Kidney epithelial cell (primary cell): ENCODE measurements at regions not wholly inside any gene's neighbourhood (a gene's known extent, or its start where the extent isn't known, plus 50 kb on each side); places are given as distances from the start of the nearest gene placed in this dataset.

Source experiments
- DNase-seq: peaks from one replicate; pipeline ENCODE4 v3.0.0-alpha.2; 2010; ENCODE audit warnings: low read depth
- H3K27me3 ChIP-seq: 2 replicates; pipeline ENCODE4 v1.6.0; 2011; ENCODE audit warnings: low read length; ENCODE audit not compliant: control insufficient read depth, insufficient read depth
- H3K36me3 ChIP-seq: 2 replicates; pipeline ENCODE4 v1.5.1; 2011; ENCODE audit warnings: low read length; ENCODE audit not compliant: control insufficient read depth, insufficient read depth
- H3K4me3 ChIP-seq: 2 replicates; pipeline ENCODE4 v1.5.1; 2011; ENCODE audit warnings: low read depth, mild to moderate bottlenecking, control low read depth, low read length
- TF ChIP-seq, protein P1 (sequence below): IDR thresholded peaks from 2 replicates; pipeline ENCODE4 v1.5.1; 2011; ENCODE audit warnings: mild to moderate bottlenecking, moderate library complexity, low read length, control low read depth, inconsistent platforms; ENCODE audit not compliant: insufficient read depth, poor library complexity, severe bottlenecking

DNA sequence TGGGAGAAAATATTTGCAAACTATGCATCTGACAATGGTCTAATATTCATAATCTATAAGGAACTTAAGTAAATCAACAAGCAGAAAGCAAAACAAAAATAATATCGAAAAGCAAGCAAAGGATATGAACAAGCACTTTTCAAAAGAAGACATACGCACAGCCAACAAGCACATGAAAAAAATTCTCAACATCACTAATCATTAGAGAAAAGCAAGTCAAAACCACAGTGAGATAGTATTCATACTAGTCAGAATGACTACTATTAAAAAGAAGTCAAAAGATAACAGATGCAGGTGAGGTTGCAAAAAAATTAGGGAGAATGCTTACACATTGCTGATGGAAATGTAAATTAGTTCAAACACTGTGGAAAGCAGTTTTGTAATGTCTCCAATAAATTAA lies 410.2 kb downstream of the MMUT start:
- DNase-seq: no peak
- Histone ChIP-seq H3K27me3 (no peaks in the 10 kb centered on the region), H3K36me3 (no peaks in the 10 kb centered on the region), H3K4me3 (no peak overlapping the region)
- TF ChIP-seq, protein P1, sequence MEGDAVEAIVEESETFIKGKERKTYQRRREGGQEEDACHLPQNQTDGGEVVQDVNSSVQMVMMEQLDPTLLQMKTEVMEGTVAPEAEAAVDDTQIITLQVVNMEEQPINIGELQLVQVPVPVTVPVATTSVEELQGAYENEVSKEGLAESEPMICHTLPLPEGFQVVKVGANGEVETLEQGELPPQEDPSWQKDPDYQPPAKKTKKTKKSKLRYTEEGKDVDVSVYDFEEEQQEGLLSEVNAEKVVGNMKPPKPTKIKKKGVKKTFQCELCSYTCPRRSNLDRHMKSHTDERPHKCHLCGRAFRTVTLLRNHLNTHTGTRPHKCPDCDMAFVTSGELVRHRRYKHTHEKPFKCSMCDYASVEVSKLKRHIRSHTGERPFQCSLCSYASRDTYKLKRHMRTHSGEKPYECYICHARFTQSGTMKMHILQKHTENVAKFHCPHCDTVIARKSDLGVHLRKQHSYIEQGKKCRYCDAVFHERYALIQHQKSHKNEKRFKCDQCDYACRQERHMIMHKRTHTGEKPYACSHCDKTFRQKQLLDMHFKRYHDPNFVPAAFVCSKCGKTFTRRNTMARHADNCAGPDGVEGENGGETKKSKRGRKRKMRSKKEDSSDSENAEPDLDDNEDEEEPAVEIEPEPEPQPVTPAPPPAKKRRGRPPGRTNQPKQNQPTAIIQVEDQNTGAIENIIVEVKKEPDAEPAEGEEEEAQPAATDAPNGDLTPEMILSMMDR: no peak

DNA sequence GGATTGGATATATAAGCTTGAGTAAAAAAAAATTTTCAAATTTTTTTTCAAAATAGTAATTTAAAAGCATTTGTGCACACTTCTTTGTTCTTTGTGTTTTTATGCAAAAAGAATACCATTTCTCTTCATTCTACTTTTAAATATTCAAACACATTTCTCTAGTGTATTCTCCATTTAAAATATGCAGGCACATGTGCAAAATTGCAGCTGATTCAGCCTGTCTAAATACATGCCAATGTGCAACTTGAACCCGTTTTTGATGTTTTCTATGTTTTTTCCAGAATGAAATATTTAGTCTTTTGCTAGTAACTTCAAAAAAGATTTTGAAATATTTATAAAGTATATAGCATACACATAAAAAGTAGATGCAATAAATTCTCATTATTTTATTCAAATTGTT lies 411.8 kb downstream of the MMUT start:
- Histone ChIP-seq H3K27me3 (no peaks in the 10 kb centered on the region), H3K36me3 (no peaks in the 10 kb centered on the region), H3K4me3 (no peak overlapping the region)
- DNase-seq: no peak
- TF ChIP-seq, protein P1: no peak

DNA sequence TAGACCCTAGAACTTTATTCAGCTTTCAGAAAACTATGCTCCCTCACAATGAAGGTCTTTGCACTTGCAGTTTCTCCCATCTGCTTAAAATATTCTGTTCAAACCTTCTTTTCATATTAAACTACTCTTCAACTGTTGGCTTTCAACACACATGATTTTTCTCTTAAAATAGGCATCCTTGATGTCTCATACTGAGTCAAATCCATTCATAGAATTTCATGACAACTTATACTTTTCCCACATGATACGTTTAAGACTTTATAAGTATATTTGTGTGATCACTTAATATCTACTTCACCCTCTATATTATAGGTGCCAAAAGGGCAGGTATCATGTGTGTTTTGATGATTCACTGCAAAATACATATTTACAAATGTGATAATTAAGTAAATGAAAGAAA lies 412.5 kb downstream of the MMUT start:
- H3K36me3 ChIP-seq: no peaks in the 10 kb centered on the region
- no peaks in the 10 kb centered on the region for H3K27me3 ChIP-seq
- no peak for DNase-seq
- TF ChIP-seq, protein P1: no peak
- no peak overlapping the region for H3K4me3 ChIP-seq

DNA sequence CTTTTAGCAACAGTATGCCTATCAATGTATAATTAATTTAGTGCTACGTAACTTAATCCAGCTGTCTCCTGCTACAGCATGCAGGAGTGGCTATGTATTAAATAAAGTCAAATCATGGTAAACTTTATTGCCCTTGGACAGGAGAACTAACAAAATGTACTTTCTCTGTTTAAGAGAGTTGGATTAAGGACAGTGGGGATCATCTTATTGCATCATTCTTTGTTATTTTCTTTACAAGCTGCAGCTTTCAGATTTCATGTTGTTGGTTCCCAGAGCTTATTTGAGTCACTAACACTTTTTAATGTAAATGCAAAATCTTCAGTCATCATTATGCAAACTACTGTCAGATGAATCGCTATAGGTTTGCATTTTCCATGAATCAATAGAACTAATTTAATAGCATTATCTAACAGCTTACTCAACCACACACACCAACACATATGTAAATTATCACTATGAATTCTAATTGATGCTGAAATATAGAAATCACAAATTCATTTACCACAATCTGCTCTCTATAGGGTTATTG lies 424.7 kb downstream of the MMUT start:
- no peak overlapping the region for H3K4me3 ChIP-seq

DNA sequence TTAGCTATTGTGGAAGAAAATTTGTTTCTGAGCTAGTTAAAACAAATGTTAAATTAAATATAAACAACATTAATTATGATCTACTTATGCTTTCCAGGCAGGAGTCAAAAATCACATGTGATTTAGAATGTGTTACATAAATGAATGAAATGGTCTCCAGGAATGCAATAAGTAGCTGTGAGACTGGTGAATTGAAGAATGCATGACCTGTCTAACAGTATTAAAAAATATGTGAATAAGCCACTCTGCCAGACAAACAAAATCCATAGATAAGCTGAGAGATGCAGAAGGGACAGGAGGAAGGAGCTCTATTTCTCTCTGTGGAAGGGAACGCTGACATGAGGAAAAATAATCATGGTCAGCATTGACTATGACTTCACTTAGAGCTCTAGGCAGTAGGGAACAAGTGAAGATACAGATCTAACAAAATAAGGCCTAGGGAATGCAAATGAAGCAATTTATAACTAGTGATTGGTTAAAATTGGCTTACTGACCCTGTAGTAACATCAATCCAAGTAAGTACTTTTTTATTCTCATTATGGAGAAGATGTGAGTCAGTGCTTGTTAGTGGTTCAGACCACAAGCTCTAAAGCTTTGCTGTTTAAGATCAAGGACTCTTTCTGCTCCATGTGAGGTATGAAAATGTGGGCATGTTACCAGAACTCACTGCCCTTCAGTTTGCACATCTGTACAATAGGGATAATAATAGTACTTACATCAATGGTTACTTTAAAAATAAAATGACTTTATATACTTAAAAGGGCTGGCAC lies 432.6 kb downstream of the MMUT start:
- TF ChIP-seq, protein P1: no peak
- no peak for DNase-seq
- no peaks in the 10 kb centered on the region for H3K36me3 ChIP-seq
- no peak overlapping the region for H3K4me3 ChIP-seq
- no peaks in the 10 kb centered on the region for H3K27me3 ChIP-seq

More for the DNA sequence above, 424.7 kb downstream of the MMUT start:
- TF ChIP-seq, protein P1: no peak
- DNase-seq: no peak
- H3K36me3 ChIP-seq: no peaks in the 10 kb centered on the region
- no peaks in the 10 kb centered on the region for H3K27me3 ChIP-seq

DNA sequence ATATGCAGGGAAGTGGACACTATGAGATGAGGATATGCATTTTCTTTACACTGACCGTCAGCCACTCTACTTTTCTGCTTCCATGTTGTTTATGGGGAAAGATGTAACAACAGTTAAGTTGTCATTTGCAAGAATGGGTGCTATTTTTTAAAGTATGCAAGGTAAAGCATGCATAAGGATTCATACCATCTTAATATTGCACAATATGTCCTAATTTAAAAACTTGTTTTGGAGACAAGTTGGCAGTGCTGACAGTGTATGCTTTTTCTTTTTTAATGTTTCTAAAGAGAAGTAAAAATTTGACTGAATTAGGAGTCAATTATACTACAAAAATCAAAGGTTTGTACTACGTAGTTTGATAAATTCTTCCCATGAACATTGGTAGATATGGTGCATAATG lies 435.4 kb downstream of the MMUT start:
- TF ChIP-seq, protein P1: no peak
- no peaks in the 10 kb centered on the region for H3K27me3 ChIP-seq
- H3K4me3 ChIP-seq: no peak overlapping the region
- H3K36me3 ChIP-seq: no peaks in the 10 kb centered on the region
- DNase-seq: no peak
